ENCODE measurements at regions not wholly inside any gene's neighbourhood (a gene's known extent, or its start where the extent isn't known, plus 50 kb on each side); places are given as distances from the start of the nearest gene placed in this dataset.

DNA sequence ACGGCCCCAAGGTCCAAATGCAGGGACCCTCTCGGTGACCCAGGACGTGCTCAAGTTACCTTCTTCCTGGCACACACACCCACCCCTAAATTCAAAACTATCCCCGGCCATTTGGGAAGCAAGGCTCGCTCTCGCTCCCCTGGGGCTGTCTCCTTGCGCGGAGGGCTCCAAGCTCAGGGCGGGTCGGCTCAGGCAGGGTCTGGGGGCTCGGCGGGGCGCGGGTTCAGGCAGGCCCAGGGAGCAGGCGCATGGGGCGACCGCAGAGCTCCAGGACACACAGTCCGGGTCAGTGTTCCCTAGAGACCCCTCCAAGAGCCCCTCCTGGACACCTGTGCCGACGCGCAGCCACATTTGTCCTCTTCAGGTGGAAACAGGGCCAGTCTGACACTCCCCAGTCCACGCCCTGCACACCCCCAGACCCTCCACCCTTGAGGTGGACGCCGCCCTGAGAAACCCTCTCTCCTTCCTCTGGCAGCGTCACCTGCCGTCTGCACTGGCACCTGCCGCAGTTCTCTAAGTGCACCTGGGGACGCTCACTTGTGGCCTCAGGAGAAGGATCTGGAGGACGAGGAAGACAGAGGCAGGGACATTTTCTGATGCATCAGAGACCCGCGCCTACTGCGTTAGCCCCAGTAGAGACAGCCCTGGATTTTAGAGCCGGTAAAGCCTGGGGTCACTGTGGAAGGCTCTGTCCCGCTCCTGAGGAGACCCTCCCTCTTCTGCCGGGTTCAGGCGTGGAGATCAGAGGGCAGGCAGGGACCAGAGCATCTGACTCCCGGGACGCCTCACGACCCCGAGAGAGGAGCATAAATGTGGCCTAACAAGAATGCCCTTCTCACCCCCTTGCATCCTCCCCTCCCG lies 138.8 kb downstream of the TWIST2 start:
- Histone ChIP-seq H3K27me3 (no peaks in the 10 kb centered on the region), H3K4me1 (no peaks in the 10 kb centered on the region), H3K9me3 (no peaks in the 10 kb centered on the region), H3K4me3 (no peak overlapping the region), H3K27ac (no peak overlapping the region), H3K36me3 (no peaks in the 10 kb centered on the region)
- TF ChIP-seq, protein P1, sequence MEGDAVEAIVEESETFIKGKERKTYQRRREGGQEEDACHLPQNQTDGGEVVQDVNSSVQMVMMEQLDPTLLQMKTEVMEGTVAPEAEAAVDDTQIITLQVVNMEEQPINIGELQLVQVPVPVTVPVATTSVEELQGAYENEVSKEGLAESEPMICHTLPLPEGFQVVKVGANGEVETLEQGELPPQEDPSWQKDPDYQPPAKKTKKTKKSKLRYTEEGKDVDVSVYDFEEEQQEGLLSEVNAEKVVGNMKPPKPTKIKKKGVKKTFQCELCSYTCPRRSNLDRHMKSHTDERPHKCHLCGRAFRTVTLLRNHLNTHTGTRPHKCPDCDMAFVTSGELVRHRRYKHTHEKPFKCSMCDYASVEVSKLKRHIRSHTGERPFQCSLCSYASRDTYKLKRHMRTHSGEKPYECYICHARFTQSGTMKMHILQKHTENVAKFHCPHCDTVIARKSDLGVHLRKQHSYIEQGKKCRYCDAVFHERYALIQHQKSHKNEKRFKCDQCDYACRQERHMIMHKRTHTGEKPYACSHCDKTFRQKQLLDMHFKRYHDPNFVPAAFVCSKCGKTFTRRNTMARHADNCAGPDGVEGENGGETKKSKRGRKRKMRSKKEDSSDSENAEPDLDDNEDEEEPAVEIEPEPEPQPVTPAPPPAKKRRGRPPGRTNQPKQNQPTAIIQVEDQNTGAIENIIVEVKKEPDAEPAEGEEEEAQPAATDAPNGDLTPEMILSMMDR (IDR thresholded peaks at IDR 0.05) = no peak
- DNase-seq (ENCODE audit: low spot score) = peak; percentile 26

DNA sequence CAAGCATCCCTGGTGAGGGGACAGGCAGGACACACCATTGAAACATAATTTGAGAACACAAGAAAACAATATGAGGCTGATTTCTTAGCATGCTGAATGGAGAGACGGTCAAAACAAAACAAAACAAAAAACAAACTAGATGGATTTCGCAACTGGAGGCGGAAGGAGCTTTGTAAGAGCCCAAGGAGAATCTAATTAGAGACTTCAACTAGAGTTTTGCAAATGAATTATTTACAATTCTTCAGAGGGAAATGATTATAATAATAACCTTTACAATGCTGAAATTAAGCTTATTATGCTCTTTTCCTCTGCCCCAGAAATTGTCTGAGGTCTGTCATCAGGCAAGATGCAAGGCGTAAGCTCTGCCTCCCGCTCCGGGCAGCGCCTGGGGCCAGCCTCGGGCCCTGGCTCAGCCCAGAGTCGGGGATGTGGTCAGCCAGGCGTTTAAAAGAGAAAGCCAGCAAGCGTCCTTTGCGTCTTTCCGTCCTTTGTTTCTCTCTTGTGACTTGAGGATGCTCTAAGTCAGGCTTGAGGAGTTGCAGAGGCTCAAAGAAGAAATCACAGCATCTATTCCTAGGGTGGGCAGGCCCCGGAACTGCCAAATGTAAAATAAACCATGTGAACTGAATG lies 139.6 kb downstream of the TWIST2 start:
- no peaks in the 10 kb centered on the region for H3K9me3 ChIP-seq
- no peak overlapping the region for H3K4me3 ChIP-seq
- DNase-seq (ENCODE audit: low spot score) = no peak
- no peaks in the 10 kb centered on the region for H3K4me1 ChIP-seq
- no peaks in the 10 kb centered on the region for H3K27me3 ChIP-seq
- no peaks in the 10 kb centered on the region for H3K36me3 ChIP-seq
- no peak overlapping the region for H3K27ac ChIP-seq
- TF ChIP-seq, protein P1 (IDR thresholded peaks at IDR 0.05) = no peak

DNA sequence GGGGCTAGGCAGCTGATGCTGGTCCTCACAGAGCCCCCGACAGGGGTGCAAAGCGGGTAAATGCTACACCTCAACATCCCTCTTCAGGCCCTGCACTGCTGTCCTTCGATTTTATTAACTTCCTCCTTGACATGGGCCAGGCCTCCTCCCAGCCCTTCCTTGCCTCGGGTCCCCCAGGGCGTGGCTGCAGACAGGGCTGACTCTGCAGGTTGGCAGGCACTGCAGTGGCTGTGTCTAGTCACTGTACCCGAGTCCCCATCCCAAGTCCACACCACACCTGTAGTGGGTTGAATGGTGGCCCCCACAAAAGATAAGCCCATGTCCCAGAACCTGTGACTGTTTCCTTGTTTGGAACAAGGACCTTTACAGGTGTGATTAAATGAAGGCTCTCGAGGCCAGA lies 140.2 kb downstream of the TWIST2 start:
- H3K36me3 ChIP-seq = no peaks in the 10 kb centered on the region
- no peak for DNase-seq (ENCODE audit: low spot score)
- no peaks in the 10 kb centered on the region for H3K27me3 ChIP-seq
- no peak overlapping the region for H3K4me3 ChIP-seq
- no peaks in the 10 kb centered on the region for H3K4me1 ChIP-seq
- TF ChIP-seq, protein P1 (IDR thresholded peaks at IDR 0.05) = no peak
- no peaks in the 10 kb centered on the region for H3K9me3 ChIP-seq
- H3K27ac ChIP-seq = no peak overlapping the region

DNA sequence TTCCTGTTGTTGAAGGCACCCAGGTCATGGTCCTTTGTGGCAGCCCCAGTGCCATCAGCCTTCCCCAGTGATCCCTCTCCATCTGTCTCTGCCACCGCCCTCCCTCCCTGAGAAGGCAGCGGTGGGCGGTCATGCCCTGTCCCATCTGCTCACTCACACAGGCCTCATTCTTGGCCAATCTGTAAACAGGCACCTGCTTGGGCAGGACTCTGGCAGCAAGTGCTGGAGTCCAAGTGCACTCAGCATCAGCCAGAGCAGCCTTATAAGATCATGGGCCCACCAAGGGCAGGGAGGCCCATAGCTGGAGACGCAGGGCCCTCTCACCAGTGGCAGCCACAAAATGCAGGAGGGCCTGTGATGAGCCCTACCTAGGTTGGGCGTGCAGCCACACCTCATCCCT lies 140.9 kb downstream of the TWIST2 start:
- Histone ChIP-seq H3K9me3 (no peaks in the 10 kb centered on the region), H3K27me3 (no peaks in the 10 kb centered on the region), H3K27ac (no peak overlapping the region), H3K36me3 (no peaks in the 10 kb centered on the region), H3K4me3 (no peak overlapping the region), H3K4me1 (no peaks in the 10 kb centered on the region)
- DNase-seq (ENCODE audit: low spot score) = no peak
- TF ChIP-seq, protein P1 (IDR thresholded peaks at IDR 0.05) = no peak

DNA sequence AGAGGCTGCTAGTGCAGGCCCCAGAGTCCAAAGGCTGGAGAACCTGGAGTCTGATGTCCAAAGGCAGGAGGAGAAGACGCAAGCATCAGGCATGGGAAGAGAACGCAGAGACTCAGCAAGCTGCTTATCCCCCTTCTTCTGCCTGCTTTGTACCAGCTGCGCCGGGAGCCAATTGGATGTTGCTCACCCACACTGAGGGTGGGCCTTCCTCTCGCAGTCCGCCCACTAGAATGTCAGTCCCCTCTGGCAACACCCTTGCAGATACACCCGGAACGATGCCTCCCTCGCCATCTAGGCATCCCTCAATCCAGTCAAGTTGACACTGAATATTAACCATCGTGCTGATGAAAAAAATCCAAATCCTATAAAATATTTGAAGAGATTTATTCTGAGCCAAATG lies 141.6 kb downstream of the TWIST2 start:
- no peaks in the 10 kb centered on the region for H3K27me3 ChIP-seq
- no peak overlapping the region for H3K4me3 ChIP-seq
- DNase-seq (ENCODE audit: low spot score) = peak; percentile 42
- H3K36me3 ChIP-seq = no peaks in the 10 kb centered on the region
- TF ChIP-seq, protein P1 (IDR thresholded peaks at IDR 0.05) = no peak
- peaks cover 0 to 4% of the 10 kb centered on the region in 2 donors for H3K9me3 ChIP-seq
- H3K4me1 ChIP-seq = no peaks in the 10 kb centered on the region
- no peak overlapping the region for H3K27ac ChIP-seq
